ENCODE measurements at regions not wholly inside any gene's neighbourhood (a gene's known extent, or its start where the extent isn't known, plus 50 kb on each side); places are given as distances from the start of the nearest gene placed in this dataset.

- no peak for TF ChIP-seq EZH2 (optimal IDR thresholded peaks at IDR 0.05; ENCODE audit: low read depth, low read length)
- TF ChIP-seq CTCF (IDR thresholded peaks at IDR 0.05; ENCODE audit: low read length), result no peak
These were observed 757.8 kb upstream of the HS3ST1 start for GRCh38 chr4:12186526-12186925.
